Upper lobe of left lung (tissue), 4 donors: ENCODE measurements at regions not wholly inside any gene's neighbourhood (a gene's known extent, or its start where the extent isn't known, plus 50 kb on each side); places are given as distances from the start of the nearest gene placed in this dataset.

ENCODE experiments used
- EP300 ChIP-seq, 4 donors: sonication (generic); formaldehyde crosslinking; IDR thresholded peaks; one replicate each; pipeline ENCODE4 v1.5.1; 2017; ENCODE audit warnings: antibody characterized with exemption in 4 of 4, control low read depth in 2 of 4
- TF ChIP-seq, protein P1 (sequence below), 6 experiments: fragments of 450-650 bp in 4 of 6; fragments of 200-600 bp in 2 of 6; sonication (generic) in 2 of 6; IDR thresholded peaks; one replicate each; pipeline ENCODE4 v1.5.1; 2016 to 2019; ENCODE audit warnings: antibody characterized with exemption in 6 of 6

DNA sequence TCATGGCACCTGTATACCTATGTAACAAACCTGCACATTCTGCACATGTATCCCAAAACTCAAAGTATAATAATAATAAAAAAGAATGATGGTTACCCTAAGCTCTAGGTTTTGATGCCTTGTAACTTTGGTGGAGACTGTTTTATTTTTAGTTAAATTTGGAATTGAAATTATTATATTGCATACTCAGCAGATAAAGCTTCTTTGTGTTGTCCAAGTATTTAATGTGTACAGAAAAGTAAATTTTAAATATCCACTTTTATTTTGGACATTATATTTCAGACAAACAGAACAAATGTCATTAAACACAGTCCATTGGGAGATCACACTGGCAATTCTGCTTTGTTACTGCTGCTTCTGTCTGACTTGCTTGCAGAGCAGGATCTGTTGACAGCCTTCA lies 684.5 kb upstream of the CT83 start:
- TF ChIP-seq EP300 (IDR thresholded peaks at IDR 0.05), result no peak
- TF ChIP-seq, protein P1, sequence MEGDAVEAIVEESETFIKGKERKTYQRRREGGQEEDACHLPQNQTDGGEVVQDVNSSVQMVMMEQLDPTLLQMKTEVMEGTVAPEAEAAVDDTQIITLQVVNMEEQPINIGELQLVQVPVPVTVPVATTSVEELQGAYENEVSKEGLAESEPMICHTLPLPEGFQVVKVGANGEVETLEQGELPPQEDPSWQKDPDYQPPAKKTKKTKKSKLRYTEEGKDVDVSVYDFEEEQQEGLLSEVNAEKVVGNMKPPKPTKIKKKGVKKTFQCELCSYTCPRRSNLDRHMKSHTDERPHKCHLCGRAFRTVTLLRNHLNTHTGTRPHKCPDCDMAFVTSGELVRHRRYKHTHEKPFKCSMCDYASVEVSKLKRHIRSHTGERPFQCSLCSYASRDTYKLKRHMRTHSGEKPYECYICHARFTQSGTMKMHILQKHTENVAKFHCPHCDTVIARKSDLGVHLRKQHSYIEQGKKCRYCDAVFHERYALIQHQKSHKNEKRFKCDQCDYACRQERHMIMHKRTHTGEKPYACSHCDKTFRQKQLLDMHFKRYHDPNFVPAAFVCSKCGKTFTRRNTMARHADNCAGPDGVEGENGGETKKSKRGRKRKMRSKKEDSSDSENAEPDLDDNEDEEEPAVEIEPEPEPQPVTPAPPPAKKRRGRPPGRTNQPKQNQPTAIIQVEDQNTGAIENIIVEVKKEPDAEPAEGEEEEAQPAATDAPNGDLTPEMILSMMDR (IDR thresholded peaks at IDR 0.05), result no peak
